ENCODE measurements at regions not wholly inside any gene's neighbourhood (a gene's known extent, or its start where the extent isn't known, plus 50 kb on each side); places are given as distances from the start of the nearest gene placed in this dataset.

DNA sequence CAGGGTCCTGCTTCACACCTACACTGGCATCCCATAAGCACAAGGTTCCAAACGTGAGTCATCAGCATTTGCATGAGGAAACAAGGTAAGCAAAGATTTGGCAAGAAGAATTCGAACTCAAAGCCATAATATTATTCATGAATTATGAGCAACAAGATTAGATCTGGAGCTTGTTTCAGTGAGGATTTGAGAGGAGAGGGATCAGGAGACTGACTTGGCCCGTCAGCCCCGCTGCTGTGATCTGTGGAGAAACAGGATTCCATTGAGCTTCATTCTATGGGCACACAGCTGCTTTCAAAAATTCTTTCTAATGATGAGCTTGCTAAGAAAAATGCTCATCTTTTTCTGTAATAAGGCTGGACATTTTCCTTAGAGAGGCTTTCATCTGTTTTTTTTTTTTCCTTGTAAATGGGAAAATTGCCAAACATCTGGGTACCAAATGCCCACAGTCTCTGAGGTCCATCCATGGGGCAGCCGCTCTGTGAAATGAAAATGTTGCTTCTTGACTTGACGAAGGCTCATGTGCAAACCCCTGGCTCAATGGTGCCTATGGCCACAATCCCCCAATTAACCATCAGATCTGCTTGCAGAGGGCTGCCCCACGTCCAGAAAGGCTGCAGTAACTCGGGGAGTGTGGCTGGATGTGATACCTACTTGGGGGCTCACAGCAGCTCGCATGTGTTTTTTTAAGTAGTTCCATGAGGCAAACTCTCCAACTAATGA lies 179.3 kb downstream of the TMEM18 start:
- intact Hi-C loops (cut with micrococcal nuclease; ENCODE audit: unreplicated experiment): no loop called here
- Histone ChIP-seq H3K4me3 (no peak overlapping the region), H3K4me1 (ENCODE audit: control insufficient read depth, insufficient read depth, low read length) (no peaks in the 10 kb centered on the region), H3K36me3 (ENCODE audit: control insufficient read depth in 2 of 2, insufficient read depth in 2 of 2, low read length in 1 of 2) (no peaks in the 10 kb centered on the region), H3K9me3 (replicated peaks; ENCODE audit: control insufficient read depth, insufficient read depth, low read length) (no peaks in the 10 kb centered on the region), H3K27ac (ENCODE audit: control insufficient read depth, insufficient read depth) (no peak overlapping the region), H3K4me2 (ENCODE audit: control insufficient read depth, insufficient read depth) (no peak overlapping the region), H2AFZ (ENCODE audit: control insufficient read depth, low read depth, low read length) (no peak overlapping the region), H4K20me1 (ENCODE audit: control insufficient read depth, insufficient read depth) (no peaks in the 10 kb centered on the region), H3K9ac (ENCODE audit: control insufficient read depth, insufficient read depth, low read length) (no peak overlapping the region), H3K27me3 (replicated peaks in 1 of 2; ENCODE audit: control insufficient read depth in 2 of 2, insufficient read depth in 2 of 2, low read length in 1 of 2) (no peaks in the 10 kb centered on the region), H3K79me2 (ENCODE audit: control insufficient read depth, insufficient read depth, low read length) (no peaks in the 10 kb centered on the region)
- in situ Hi-C loops (cut with MboI): no loop called here
- RAD21 ChIA-PET (ENCODE audit: unreplicated experiment): no interaction called here
- SMC1A ChIA-PET (ENCODE audit: uncharacterized antibody, unreplicated experiment): no interaction called here
- DNase-seq (ENCODE audit: low read depth, low spot score) (no peak), ATAC-seq (no peak), FAIRE-seq (no peak)
- POLR2A ChIA-PET: no interaction called here
- WGBS (ENCODE audit: insufficient coverage, insufficient replicate concordance, low lambda C conversion rate, missing lambda C conversion rate): 11% methylated on average over 9 of the region's 9 CpGs
- CTCF ChIA-PET: no interaction called here
- TF ChIP-seq ZNF24 (IDR thresholded peaks at IDR 0.05) (no peak), IKZF2 (IDR thresholded peaks at IDR 0.05) (no peak), SPI1 (IDR thresholded peaks at IDR 0.05; ENCODE audit: borderline replicate concordance, insufficient read depth, low read depth, low read length) (no peak), SRF (IDR thresholded peaks at IDR 0.05; ENCODE audit: low read depth in 2 of 2, low read length in 2 of 2) (no peak), RBBP5 (conservative IDR thresholded peaks at IDR 0.05) (no peak), STAT3 (IDR thresholded peaks at IDR 0.05; ENCODE audit: low read depth, low read length) (no peak), ZNF217 (IDR thresholded peaks at IDR 0.05) (no peak), RFX5 (IDR thresholded peaks at IDR 0.05; ENCODE audit: low read depth, low read length) (no peak), SREBF2 (IDR thresholded peaks at IDR 0.05; ENCODE audit: low read length) (no peak), SP1 (IDR thresholded peaks at IDR 0.05; ENCODE audit: low read depth, low read length) (no peak)
- TF ChIP-seq, protein P1, sequence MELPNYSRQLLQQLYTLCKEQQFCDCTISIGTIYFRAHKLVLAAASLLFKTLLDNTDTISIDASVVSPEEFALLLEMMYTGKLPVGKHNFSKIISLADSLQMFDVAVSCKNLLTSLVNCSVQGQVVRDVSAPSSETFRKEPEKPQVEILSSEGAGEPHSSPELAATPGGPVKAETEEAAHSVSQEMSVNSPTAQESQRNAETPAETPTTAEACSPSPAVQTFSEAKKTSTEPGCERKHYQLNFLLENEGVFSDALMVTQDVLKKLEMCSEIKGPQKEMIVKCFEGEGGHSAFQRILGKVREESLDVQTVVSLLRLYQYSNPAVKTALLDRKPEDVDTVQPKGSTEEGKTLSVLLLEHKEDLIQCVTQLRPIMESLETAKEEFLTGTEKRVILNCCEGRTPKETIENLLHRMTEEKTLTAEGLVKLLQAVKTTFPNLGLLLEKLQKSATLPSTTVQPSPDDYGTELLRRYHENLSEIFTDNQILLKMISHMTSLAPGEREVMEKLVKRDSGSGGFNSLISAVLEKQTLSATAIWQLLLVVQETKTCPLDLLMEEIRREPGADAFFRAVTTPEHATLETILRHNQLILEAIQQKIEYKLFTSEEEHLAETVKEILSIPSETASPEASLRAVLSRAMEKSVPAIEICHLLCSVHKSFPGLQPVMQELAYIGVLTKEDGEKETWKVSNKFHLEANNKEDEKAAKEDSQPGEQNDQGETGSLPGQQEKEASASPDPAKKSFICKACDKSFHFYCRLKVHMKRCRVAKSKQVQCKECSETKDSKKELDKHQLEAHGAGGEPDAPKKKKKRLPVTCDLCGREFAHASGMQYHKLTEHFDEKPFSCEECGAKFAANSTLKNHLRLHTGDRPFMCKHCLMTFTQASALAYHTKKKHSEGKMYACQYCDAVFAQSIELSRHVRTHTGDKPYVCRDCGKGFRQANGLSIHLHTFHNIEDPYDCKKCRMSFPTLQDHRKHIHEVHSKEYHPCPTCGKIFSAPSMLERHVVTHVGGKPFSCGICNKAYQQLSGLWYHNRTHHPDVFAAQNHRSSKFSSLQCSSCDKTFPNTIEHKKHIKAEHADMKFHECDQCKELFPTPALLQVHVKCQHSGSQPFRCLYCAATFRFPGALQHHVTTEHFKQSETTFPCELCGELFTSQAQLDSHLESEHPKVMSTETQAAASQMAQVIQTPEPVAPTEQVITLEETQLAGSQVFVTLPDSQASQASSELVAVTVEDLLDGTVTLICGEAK (IDR thresholded peaks at IDR 0.05; ENCODE audit: borderline replicate concordance): no peak
- BruUV-seq (replicated peaks): no TSS peak

All from GM12878 (cell line).